PC-3 (cell line): ENCODE measurements at regions not wholly inside any gene's neighbourhood (a gene's known extent, or its start where the extent isn't known, plus 50 kb on each side); places are given as distances from the start of the nearest gene placed in this dataset.

Experiments
- ATAC-seq: fragments of 200-7000 bp; cut with Tn5 transposase; 2 replicates; pipeline ENCODE4 v1.9.1; 2020; ENCODE audit warnings: mild to moderate bottlenecking, moderate library complexity
- BruUV-seq: library from RNA; stranded (reverse); fragments of 400-500 nt; replicated peaks from 2 replicates; lab custom pipeline; 2021; lab: Mats Ljungman, UMichigan
- CTCF ChIA-PET: fragments of 300-600 bp; sonication (Branson Sonifier 250); formaldehyde crosslinking; loops from one replicate; lab custom pipeline; 2022; ENCODE audit warnings: antibody characterized with exemption; lab: Charles Lee
- POLR2A ChIA-PET: fragments of 300-600 bp; sonication (Branson Sonifier 250); formaldehyde crosslinking; loops from one replicate; lab custom pipeline; 2022; ENCODE audit warnings: antibody characterized with exemption; ENCODE audit not compliant: unreplicated experiment; lab: Charles Lee
- DNase-seq: peaks from one replicate; pipeline ENCODE4 v3.0.0-alpha.2; 2015
- H2AFZ ChIP-seq: fragments of 300-600 bp; sonication (generic); 2 replicates; pipeline ENCODE4 v1.6.0; 2016; ENCODE audit warnings: antibody characterized with exemption, low read length
- H3F3A ChIP-seq: fragments of 300-600 bp; sonication (generic); one replicate; pipeline ENCODE4 v1.6.0; 2017; ENCODE audit warnings: antibody characterized with exemption, low read length, control low read depth, mild to moderate bottlenecking; ENCODE audit not compliant: unreplicated experiment
- H3K27ac ChIP-seq: fragments of 300-600 bp; sonication (generic); 2 replicates; pipeline ENCODE4 v1.5.1; 2016; ENCODE audit warnings: mild to moderate bottlenecking, low read length
- H3K27me3 ChIP-seq: fragments of 300-600 bp; sonication (generic); 2 replicates; pipeline ENCODE4 v1.6.1; 2016; ENCODE audit warnings: low read length, mixed read lengths
- H3K36me3 ChIP-seq: fragments of 300-600 bp; sonication (generic); 2 replicates; pipeline ENCODE4 v1.6.1; 2016; ENCODE audit warnings: low read depth, mixed run types, low read length, mixed read lengths
- H3K4me1 ChIP-seq: fragments of 300-600 bp; sonication (generic); 2 replicates; pipeline ENCODE4 v1.5.1; 2016; ENCODE audit warnings: low read length; ENCODE audit not compliant: insufficient read depth
- H3K4me2 ChIP-seq: fragments of 300-600 bp; sonication (generic); 2 replicates; pipeline ENCODE4 v1.6.0; 2016; ENCODE audit warnings: low read length
- H3K4me3 ChIP-seq: fragments of 300-600 bp; sonication (generic); 2 replicates; pipeline ENCODE4 v1.5.1; 2016; ENCODE audit warnings: mild to moderate bottlenecking, low read length, mixed read lengths
- H3K79me2 ChIP-seq: fragments of 300-600 bp; sonication (generic); 2 replicates; pipeline ENCODE4 v1.6.1; 2017; ENCODE audit warnings: low read length, mixed read lengths
- H3K9ac ChIP-seq: fragments of 300-600 bp; sonication (generic); 2 replicates; pipeline ENCODE4 v1.6.0; 2016; ENCODE audit warnings: mild to moderate bottlenecking, low read length
- H3K9me2 ChIP-seq: fragments of 300-600 bp; sonication (generic); replicated peaks from 2 replicates; pipeline ENCODE4 v1.6.1; 2016; ENCODE audit warnings: mixed run types, low read length, mixed read lengths
- H3K9me3 ChIP-seq: fragments of 300-600 bp; sonication (generic); 2 replicates; pipeline ENCODE4 v1.6.1; 2016; ENCODE audit warnings: low read length, mixed read lengths
- H4K20me1 ChIP-seq: fragments of 300-600 bp; sonication (generic); 2 replicates; pipeline ENCODE4 v1.6.1; 2016; ENCODE audit warnings: low read length, mixed read lengths
- CTCF ChIP-seq: fragments of 300-600 bp; sonication (generic); conservative IDR thresholded peaks from 2 replicates; pipeline ENCODE4 v1.5.1; 2017; ENCODE audit warnings: antibody characterized with exemption, low read depth, mild to moderate bottlenecking, low read length
- EZH2 ChIP-seq: fragments of 300-600 bp; sonication (generic); IDR thresholded peaks from one replicate; pipeline ENCODE4 v1.6.1; 2017; ENCODE audit warnings: antibody characterized with exemption, mild to moderate bottlenecking, low read length; ENCODE audit not compliant: unreplicated experiment
- EZH2phosphoT487 ChIP-seq: fragments of 300-600 bp; sonication (generic); IDR thresholded peaks from 2 replicates; pipeline ENCODE4 v1.6.1; 2018; ENCODE audit warnings: mild to moderate bottlenecking, antibody characterized with exemption, low read length, borderline replicate concordance
- intact Hi-C: fragments of 100-400 bp; cut with micrococcal nuclease; formaldehyde crosslinking; loops from 2 replicates; pipeline ENCODE4 v1.9.0; 2023

DNA sequence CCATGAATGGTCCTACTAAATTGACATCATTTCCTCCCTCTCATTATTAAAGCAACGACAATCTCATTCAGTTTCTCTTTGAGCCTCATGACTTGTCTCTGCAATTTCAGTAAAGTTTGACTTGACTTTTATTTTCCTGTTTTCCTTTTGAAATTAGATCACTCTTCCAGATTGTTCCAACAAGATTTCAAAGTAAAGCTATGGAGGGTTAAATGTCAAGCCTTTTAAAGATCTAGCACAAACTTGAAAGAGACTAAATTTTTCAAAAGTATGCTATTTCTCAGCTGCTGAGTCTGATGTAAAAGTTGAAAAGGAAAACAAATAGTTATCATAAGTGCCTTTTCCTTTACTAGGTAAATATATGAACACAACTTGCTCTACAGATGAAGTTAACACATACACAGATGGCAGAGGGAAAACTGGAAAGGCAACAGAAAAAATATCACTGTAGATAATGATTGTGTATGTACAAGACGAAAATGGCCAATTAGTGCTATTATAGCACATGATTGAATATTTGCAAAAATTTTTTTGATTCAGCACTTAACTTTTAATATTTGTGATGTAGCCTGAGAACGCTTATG lies 200.6 kb downstream of the WDR11 start:
- TF ChIP-seq EZH2phosphoT487 (no peak), EZH2 (no peak), CTCF (no peak)
- Histone ChIP-seq H3F3A (no peaks in the 10 kb centered on the region), H3K4me1 (no peaks in the 10 kb centered on the region), H2AFZ (no peak overlapping the region), H3K9ac (no peak overlapping the region), H3K9me3 (no peaks in the 10 kb centered on the region), H3K27ac (no peak overlapping the region), H3K4me2 (no peak overlapping the region), H3K27me3 (peaks cover 4% of the 10 kb centered on the region; the same call in 1 of the 2 replicates), H3K79me2 (no peaks in the 10 kb centered on the region), H4K20me1 (no peaks in the 10 kb centered on the region), H3K9me2 (no peaks in the 10 kb centered on the region), H3K36me3 (no peaks in the 10 kb centered on the region), H3K4me3 (no peak overlapping the region)
- DNase-seq (no peak), ATAC-seq (no peak)
- BruUV-seq, result no TSS peak
- intact Hi-C loops, result no loop called here
- ChIA-PET POLR2A (interaction anchor here (0.7 kb wide), 1 partner anchor 399 kb away, joined by 4 read pairs; no protein-coding TSS in a partner anchor), CTCF (no interaction called here)

DNA sequence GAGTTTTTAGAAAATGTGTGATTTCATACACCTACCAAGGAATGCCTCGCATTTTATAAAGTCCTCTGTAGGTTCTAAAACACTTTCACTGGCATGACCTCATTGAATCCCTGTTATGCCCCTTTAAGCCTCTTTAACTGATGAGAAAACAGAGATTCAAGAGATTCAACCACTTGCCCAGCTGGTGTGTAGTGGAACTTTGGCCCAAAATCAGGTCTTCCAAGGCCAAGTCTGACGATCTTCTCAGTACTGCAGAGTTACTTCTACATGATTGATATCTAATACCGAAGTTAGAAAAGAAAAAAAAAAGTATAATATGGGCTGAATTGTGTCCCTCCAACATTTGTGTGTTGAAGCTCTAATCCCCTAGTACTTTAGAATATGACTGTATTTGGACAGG lies 202.0 kb downstream of the WDR11 start:
- Histone ChIP-seq H3K9me2 (no peaks in the 10 kb centered on the region), H3K4me3 (no peak overlapping the region), H3K79me2 (no peaks in the 10 kb centered on the region), H2AFZ (no peak overlapping the region), H3K36me3 (no peaks in the 10 kb centered on the region), H4K20me1 (no peaks in the 10 kb centered on the region), H3K4me1 (no peaks in the 10 kb centered on the region), H3K9ac (no peak overlapping the region), H3K9me3 (no peaks in the 10 kb centered on the region), H3K27me3 (peaks cover 8% of the 10 kb centered on the region; the same call in 1 of the 2 replicates), H3K4me2 (no peak overlapping the region), H3K27ac (no peak overlapping the region), H3F3A (no peaks in the 10 kb centered on the region)
- ChIA-PET POLR2A (no interaction called here), CTCF (no interaction called here)
- DNase-seq (no peak), ATAC-seq (no peak)
- TF ChIP-seq EZH2phosphoT487 (no peak), EZH2 (no peak), CTCF (no peak)
- no TSS peak for BruUV-seq
- intact Hi-C loops, result no loop called here

- BruUV-seq, result no TSS peak
- Histone ChIP-seq H3K9ac (no peak overlapping the region), H4K20me1 (no peaks in the 10 kb centered on the region), H3K9me2 (no peaks in the 10 kb centered on the region), H3K79me2 (no peaks in the 10 kb centered on the region), H3K27ac (no peak overlapping the region), H3K9me3 (no peaks in the 10 kb centered on the region), H3K4me2 (no peak overlapping the region), H3K27me3 (peaks cover 8% of the 10 kb centered on the region; the same call in 1 of the 2 replicates), H3F3A (no peaks in the 10 kb centered on the region), H3K4me1 (no peaks in the 10 kb centered on the region), H3K36me3 (no peaks in the 10 kb centered on the region), H2AFZ (no peak overlapping the region), H3K4me3 (no peak overlapping the region)
- intact Hi-C loops, result no loop called here
- TF ChIP-seq EZH2, result no peak
- no peak for TF ChIP-seq CTCF
- TF ChIP-seq EZH2phosphoT487, result no peak
- POLR2A ChIA-PET, result no interaction called here
- CTCF ChIA-PET, result no interaction called here
- ATAC-seq (no peak), DNase-seq (no peak)
Measured at GRCh38 chr10:121054874-121055273, 203.7 kb downstream of the WDR11 start.
